ENCODE measurements at regions not wholly inside any gene's neighbourhood (a gene's known extent, or its start where the extent isn't known, plus 50 kb on each side); places are given as distances from the start of the nearest gene placed in this dataset.

DNA sequence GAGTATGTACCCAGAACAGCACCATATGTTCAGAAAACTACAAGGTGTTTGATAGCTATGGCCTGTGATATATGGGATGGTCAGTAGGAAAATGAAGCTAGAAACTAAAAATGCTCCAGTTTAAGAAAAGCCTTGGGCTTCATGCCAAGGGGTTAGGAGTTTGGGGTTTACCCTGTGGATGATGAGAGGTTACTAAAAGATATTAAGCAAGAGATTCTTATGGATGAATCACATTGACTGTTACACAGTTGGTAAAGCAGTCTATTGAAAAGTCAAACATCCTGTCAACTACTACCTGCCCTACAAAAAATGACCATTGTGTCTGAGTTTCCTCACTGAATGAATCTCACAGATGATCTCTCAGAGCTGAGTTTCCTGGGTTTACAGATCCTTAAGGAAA, 166.2 kb upstream of the INHBA start:
- DNase-seq (ENCODE audit: low spot score): no peak
- TF ChIP-seq, protein P1, sequence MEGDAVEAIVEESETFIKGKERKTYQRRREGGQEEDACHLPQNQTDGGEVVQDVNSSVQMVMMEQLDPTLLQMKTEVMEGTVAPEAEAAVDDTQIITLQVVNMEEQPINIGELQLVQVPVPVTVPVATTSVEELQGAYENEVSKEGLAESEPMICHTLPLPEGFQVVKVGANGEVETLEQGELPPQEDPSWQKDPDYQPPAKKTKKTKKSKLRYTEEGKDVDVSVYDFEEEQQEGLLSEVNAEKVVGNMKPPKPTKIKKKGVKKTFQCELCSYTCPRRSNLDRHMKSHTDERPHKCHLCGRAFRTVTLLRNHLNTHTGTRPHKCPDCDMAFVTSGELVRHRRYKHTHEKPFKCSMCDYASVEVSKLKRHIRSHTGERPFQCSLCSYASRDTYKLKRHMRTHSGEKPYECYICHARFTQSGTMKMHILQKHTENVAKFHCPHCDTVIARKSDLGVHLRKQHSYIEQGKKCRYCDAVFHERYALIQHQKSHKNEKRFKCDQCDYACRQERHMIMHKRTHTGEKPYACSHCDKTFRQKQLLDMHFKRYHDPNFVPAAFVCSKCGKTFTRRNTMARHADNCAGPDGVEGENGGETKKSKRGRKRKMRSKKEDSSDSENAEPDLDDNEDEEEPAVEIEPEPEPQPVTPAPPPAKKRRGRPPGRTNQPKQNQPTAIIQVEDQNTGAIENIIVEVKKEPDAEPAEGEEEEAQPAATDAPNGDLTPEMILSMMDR (IDR thresholded peaks at IDR 0.05; ENCODE audit: poor library complexity, severe bottlenecking): no peak
- H3K4me3 ChIP-seq (ENCODE audit: severe bottlenecking): no peak overlapping the region
- H3K27me3 ChIP-seq (ENCODE audit: insufficient read depth, poor library complexity, severe bottlenecking): no peaks in the 10 kb centered on the region
- no peaks in the 10 kb centered on the region for H3K9me3 ChIP-seq (ENCODE audit: severe bottlenecking)
- peak; percentile 94 for ATAC-seq (ENCODE audit: low read depth)
- no peak overlapping the region for H3K27ac ChIP-seq (ENCODE audit: poor library complexity, severe bottlenecking)
- H3K4me1 ChIP-seq (ENCODE audit: insufficient read depth, poor library complexity, severe bottlenecking): peaks cover 5% of the 10 kb centered on the region
- no peaks in the 10 kb centered on the region for H3K36me3 ChIP-seq (ENCODE audit: low read depth)

DNA sequence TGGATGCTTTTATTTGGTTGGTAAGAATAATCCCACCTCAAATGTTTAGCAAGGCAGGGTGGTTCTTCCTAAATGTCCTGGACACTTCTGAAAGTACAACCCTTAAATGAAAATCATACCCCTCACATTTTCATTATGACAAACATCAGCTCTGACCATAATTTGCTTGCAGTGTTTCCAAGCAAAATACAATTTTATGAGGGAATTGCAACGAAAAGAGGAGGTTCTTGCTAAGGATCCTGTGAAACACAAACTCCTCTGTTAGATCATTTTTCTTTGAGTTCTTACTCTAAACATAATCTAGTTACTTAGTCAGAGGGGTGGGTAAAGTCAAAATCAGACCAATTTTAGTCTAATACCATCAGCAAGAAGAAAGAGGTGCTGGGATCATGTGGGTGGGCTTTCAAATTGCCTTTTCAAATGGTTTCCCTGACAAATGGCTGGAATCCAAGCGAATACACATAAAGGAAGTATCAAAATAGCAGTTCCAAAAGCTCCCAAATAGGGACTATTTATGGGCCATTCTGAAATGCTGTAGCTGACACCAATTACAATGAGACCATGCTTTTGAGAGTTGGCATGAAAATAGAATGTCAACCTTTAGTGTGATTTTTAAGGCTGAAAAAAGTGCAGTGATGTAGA, 164.9 kb upstream of the INHBA start:
- TF ChIP-seq, protein P1 (IDR thresholded peaks at IDR 0.05; ENCODE audit: poor library complexity, severe bottlenecking): no peak
- no peak for ATAC-seq (ENCODE audit: low read depth)
- peaks cover 5% of the 10 kb centered on the region for H3K4me1 ChIP-seq (ENCODE audit: insufficient read depth, poor library complexity, severe bottlenecking)
- no peaks in the 10 kb centered on the region for H3K27me3 ChIP-seq (ENCODE audit: insufficient read depth, poor library complexity, severe bottlenecking)
- no peak for DNase-seq (ENCODE audit: low spot score)
- no peak overlapping the region for H3K27ac ChIP-seq (ENCODE audit: poor library complexity, severe bottlenecking)
- H3K9me3 ChIP-seq (ENCODE audit: severe bottlenecking): no peaks in the 10 kb centered on the region
- H3K4me3 ChIP-seq (ENCODE audit: severe bottlenecking): no peak overlapping the region
- H3K36me3 ChIP-seq (ENCODE audit: low read depth): no peaks in the 10 kb centered on the region

DNA sequence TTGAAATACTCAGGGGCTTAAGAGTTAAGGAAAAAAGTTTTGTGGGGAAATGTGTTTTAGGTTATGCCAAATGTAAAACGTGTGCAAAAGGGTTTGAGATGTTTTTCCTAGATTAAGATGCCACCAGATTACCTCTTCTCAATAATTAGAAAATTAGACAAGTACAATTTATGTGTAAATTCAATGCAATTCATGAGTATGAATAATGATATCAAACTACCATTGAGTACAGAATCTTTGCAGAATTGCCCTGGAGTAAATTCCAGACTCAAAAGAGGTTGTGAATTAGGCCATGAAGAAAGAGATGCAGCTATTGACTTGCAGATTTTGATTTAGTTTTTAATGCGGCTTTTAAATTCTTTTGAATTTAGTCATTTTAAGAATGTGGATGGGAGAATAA, 159.4 kb upstream of the INHBA start:
- Histone ChIP-seq H3K27ac (ENCODE audit: poor library complexity, severe bottlenecking) (no peak overlapping the region), H3K4me3 (ENCODE audit: severe bottlenecking) (no peak overlapping the region), H3K27me3 (ENCODE audit: insufficient read depth, poor library complexity, severe bottlenecking) (no peaks in the 10 kb centered on the region), H3K36me3 (ENCODE audit: low read depth) (no peaks in the 10 kb centered on the region), H3K4me1 (ENCODE audit: insufficient read depth, poor library complexity, severe bottlenecking) (no peaks in the 10 kb centered on the region), H3K9me3 (ENCODE audit: severe bottlenecking) (no peaks in the 10 kb centered on the region)
- ATAC-seq (ENCODE audit: low read depth) (no peak), DNase-seq (ENCODE audit: low spot score) (no peak)
- TF ChIP-seq, protein P1 (IDR thresholded peaks at IDR 0.05; ENCODE audit: poor library complexity, severe bottlenecking): no peak

DNA sequence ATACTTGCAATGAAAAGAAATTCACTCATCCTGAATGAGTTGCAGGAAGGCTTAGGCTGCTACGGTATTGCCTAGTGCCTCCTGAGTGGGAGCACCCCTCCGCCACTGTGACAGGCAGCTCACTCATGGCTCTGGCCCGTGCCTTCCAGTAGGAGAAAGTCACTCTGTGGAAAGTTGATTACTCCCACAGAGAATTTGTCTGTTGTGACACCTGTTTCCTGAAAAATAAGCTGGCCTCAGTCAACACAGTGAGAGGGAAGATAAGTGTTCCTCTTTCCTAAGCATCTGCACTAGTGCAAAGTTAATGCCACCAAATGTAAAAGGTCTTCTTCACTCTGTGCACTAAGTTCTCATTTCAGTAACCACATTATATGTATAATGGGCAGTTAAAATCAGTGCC, 158.8 kb upstream of the INHBA start:
- DNase-seq (ENCODE audit: low spot score): no peak
- Histone ChIP-seq H3K36me3 (ENCODE audit: low read depth) (no peaks in the 10 kb centered on the region), H3K9me3 (ENCODE audit: severe bottlenecking) (no peaks in the 10 kb centered on the region), H3K27me3 (ENCODE audit: insufficient read depth, poor library complexity, severe bottlenecking) (no peaks in the 10 kb centered on the region), H3K27ac (ENCODE audit: poor library complexity, severe bottlenecking) (no peak overlapping the region), H3K4me1 (ENCODE audit: insufficient read depth, poor library complexity, severe bottlenecking) (no peaks in the 10 kb centered on the region), H3K4me3 (ENCODE audit: severe bottlenecking) (no peak overlapping the region)
- TF ChIP-seq, protein P1 (IDR thresholded peaks at IDR 0.05; ENCODE audit: poor library complexity, severe bottlenecking): no peak
- no peak for ATAC-seq (ENCODE audit: low read depth)

DNA sequence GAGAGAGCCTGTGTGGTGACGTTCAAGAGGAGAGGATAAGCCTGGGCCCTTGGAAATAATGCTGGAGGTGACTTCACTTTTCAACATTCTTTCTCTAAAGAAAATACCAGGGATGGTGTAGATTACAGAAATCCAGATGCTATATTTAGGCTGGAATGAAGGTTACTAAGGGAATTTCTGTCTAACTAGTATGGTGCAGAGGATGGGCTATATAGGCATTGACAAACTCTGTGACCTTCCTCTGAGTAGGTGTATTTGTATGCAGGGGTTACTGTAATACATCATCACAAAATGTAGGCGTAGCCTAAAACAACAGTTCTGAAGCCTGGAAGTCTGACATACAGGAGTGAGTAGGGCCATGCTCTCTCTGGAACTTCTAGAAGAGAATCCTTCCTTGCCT, 155.3 kb upstream of the INHBA start:
- DNase-seq (ENCODE audit: low spot score) (no peak), ATAC-seq (ENCODE audit: low read depth) (no peak)
- no peaks in the 10 kb centered on the region for H3K9me3 ChIP-seq (ENCODE audit: severe bottlenecking)
- no peaks in the 10 kb centered on the region for H3K27me3 ChIP-seq (ENCODE audit: insufficient read depth, poor library complexity, severe bottlenecking)
- H3K4me1 ChIP-seq (ENCODE audit: insufficient read depth, poor library complexity, severe bottlenecking): no peaks in the 10 kb centered on the region
- TF ChIP-seq, protein P1 (IDR thresholded peaks at IDR 0.05; ENCODE audit: poor library complexity, severe bottlenecking): no peak
- H3K36me3 ChIP-seq (ENCODE audit: low read depth): no peaks in the 10 kb centered on the region
- no peak overlapping the region for H3K27ac ChIP-seq (ENCODE audit: poor library complexity, severe bottlenecking)
- H3K4me3 ChIP-seq (ENCODE audit: severe bottlenecking): no peak overlapping the region
